Fibroblast of pulmonary artery (primary cell): ENCODE measurements at regions not wholly inside any gene's neighbourhood (a gene's known extent, or its start where the extent isn't known, plus 50 kb on each side); places are given as distances from the start of the nearest gene placed in this dataset.

Source experiments
- DNase-seq: peaks from one replicate; pipeline ENCODE4 v3.0.0-alpha.2; 2010; ENCODE audit warnings: low read depth
- H3K4me3 ChIP-seq: replicated peaks from 2 replicates; pipeline ENCODE4 v1.5.1; 2011; ENCODE audit warnings: low read depth, mild to moderate bottlenecking, control low read depth, low read length, moderate library complexity
- TF ChIP-seq, protein P1 (sequence below): IDR thresholded peaks from 2 replicates; pipeline ENCODE4 v1.5.1; 2011; ENCODE audit warnings: mild to moderate bottlenecking, control low read depth, low read length, inconsistent platforms; ENCODE audit errors: missing control alignments

GRCh38 chr3:95911767-95912166 is 902.6 kb upstream of the EPHA6 start:
- DNase-seq: no peak
- no peak overlapping the region for H3K4me3 ChIP-seq
- TF ChIP-seq, protein P1, sequence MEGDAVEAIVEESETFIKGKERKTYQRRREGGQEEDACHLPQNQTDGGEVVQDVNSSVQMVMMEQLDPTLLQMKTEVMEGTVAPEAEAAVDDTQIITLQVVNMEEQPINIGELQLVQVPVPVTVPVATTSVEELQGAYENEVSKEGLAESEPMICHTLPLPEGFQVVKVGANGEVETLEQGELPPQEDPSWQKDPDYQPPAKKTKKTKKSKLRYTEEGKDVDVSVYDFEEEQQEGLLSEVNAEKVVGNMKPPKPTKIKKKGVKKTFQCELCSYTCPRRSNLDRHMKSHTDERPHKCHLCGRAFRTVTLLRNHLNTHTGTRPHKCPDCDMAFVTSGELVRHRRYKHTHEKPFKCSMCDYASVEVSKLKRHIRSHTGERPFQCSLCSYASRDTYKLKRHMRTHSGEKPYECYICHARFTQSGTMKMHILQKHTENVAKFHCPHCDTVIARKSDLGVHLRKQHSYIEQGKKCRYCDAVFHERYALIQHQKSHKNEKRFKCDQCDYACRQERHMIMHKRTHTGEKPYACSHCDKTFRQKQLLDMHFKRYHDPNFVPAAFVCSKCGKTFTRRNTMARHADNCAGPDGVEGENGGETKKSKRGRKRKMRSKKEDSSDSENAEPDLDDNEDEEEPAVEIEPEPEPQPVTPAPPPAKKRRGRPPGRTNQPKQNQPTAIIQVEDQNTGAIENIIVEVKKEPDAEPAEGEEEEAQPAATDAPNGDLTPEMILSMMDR: no peak

DNA sequence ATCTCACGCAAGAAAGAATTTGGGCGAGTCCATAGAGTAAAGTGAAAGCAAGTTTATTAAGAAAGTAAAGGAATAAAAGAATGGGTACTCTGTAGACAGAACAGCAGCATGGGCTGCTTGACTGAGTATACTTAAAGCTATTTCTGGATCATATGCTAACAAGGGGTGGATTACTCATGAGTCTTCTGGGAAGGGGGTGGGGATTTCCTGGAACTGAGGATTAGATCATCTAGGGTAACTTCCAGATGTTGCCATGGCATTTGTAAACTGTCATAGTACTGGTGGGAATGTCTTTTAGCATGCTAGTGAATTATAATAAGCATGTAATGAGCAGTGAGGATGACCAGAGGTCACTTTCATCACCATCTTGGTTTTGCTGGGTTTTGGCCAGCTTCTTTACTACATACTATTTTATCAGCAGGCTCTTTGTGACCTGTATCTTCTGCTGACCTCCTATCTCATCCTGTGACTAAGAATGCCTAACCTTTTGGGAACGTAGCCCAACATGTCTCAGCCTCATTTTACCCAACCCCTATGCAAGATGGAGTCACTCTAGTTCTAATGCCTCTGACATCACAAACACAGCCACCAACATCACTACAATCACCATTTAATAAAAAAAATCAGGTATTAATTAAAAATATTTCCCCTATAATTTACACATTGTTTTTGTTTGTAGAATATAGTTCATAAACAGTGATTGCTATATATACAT is 890.7 kb upstream of the EPHA6 start:
- TF ChIP-seq, protein P1: no peak
- H3K4me3 ChIP-seq: peak overlapping the region; percentile 18
- DNase-seq: peak; percentile 97

DNA sequence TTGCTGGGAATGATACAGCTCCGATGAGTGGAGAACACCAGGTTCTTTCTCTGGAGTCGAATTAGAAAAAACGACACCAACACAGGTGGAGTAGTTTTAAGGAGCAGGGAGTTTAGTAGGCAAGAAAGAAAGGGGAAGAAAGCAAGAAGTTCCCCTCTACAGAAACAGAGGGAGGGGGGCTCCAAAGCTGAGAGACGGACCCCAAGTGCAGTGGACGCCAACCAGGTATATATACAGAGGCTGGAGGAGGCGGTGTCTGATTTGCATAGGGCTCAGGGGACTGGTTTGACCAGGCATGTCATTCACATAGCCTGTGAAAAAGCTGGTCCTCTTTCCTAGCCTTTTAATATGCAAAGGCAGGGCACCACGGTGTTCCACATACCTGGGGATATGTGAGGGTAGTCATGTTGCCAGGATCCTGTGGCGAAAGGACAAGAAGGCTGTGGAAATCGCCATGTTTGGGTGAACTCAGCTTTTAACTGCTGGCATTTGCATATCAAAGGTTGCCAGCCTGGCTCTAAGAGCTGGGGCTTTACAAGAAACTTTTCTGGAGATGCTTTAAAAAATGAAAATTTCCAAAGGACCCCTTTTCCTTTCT is 887.4 kb upstream of the EPHA6 start:
- no peak overlapping the region for H3K4me3 ChIP-seq
- TF ChIP-seq, protein P1: no peak

GRCh38 chr3:95934181-95934580 is 880.2 kb upstream of the EPHA6 start:
- no peak overlapping the region for H3K4me3 ChIP-seq
- no peak for DNase-seq
- TF ChIP-seq, protein P1: no peak

More for the DNA sequence above, 887.4 kb upstream of the EPHA6 start:
- no peak for DNase-seq

- TF ChIP-seq, protein P1: no peak
- no peak overlapping the region for H3K4me3 ChIP-seq
- no peak for DNase-seq
Measured at GRCh38 chr3:95939235-95939809, 875.1 kb upstream of the EPHA6 start.

GRCh38 chr3:95965704-95966336 is 848.6 kb upstream of the EPHA6 start:
- TF ChIP-seq, protein P1: no peak
- no peak for DNase-seq
- H3K4me3 ChIP-seq: no peak overlapping the region
